ENCODE measurements at regions not wholly inside any gene's neighbourhood (a gene's known extent, or its start where the extent isn't known, plus 50 kb on each side); places are given as distances from the start of the nearest gene placed in this dataset.
"Not testable (repeated sequence)": the region's sequence is repeated elsewhere in the genome, so short reads cannot be mapped to it uniquely, and the experiment has no call there.

DNA sequence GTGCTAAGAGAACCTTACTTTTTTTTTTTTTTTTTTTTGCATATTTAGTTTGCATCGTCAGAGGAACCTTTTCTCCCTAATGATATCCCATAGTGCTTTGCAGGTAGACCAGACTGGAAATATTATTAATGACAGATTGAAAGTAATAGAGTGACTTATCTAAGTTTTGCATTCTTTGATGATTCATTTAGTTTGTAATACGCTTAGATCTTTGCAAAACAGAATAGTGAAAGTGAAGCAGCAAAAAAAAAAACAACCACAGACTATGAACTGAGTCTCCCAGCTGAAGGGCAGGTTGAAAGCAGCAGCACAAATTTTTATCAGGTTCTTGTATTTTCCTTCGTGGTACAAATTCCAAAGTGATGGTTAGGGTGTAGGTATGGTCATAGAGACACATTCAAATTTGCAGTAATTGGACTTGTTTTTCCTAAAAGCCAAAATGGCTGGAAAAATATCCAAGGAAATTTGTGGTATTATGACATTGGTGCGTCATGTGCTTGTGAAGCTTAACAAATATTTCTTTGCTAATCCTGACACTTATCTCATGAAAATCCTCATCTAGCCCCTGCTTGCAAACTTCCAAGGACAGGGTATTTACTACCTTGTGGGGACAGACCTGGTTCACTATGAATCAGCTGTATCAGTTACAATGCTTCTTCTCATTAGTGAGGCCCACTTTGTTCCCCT is 81.8 kb upstream of the CREB5 start:
- peak; percentile 21 for DNase-seq

DNA sequence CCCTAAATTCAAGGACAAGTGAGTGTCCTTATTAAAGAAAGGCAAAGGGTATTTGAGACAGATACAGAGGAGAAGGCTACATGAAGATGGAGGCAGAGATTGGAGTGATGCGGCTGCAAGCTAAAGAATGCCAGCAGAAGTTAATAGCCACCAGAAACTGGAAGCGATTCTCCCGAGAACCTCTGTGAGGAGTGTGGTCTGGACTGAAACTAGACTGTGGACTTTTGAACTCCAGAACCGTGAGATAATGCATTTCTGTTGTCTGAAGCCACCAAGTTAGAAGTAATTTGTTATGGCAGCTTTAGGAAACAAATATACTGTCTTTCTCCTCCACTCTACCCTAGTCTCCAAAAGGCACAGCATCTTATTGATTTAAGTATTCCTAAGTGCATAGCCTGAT is 80.3 kb upstream of the CREB5 start:
- no peak for DNase-seq

DNA sequence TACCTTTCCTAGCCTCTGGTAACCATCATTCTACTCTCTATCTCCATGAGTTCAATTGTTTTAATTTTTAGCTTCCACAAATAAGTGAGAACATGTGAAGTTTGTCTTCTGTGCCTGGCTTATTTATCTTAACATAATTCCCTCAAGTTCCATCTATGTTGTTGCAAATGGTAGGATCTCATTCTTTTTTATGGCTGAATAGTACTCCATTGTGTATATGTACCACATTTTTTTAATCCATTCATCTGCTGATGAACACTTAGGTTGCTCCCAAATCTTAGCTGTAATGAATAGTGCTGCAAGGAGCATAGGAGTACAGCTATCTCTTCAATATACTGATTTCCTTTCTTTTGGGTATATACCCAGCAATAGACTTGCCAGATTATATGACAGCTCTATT is 78.8 kb upstream of the CREB5 start:
- DNase-seq = not testable (repeated sequence)

DNA sequence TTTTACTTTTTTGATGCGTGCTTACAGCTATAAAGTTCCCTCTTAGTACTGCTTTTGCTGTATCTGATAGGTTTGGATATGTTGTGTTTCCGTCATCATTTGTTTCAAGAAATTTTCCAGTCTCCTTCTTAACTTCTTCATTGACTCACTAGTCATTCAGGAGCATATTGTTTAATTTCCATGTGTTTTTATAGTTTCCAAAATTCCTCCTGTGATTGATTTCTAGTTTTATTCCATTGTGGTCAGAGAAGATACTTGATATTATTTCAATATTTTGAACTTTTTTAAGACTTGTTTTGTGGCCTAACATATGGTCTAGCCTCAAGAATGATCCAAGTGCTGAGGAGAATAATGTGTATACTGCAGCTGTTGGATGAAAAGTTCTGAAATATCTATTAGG is 75.5 kb upstream of the CREB5 start:
- no peak for DNase-seq

DNA sequence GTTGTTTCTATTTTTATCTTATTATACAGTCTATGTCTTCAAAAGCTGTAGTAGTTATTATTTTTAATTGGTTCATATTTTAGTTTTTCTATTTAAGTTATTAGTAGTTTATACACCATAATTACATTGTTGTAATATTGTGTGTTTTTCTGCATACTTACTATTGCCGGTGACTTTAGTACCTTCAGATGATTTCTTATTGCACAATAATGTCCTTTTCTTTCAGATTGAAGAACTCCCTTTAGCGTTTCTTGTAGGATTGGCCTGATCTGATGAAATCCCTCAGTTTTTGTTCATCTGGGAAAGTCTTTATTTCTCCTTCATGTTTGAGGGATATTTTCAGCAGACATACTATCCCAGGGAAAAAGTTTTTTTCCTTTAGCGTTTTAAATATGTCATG is 74.3 kb upstream of the CREB5 start:
- no peak for DNase-seq

DNA sequence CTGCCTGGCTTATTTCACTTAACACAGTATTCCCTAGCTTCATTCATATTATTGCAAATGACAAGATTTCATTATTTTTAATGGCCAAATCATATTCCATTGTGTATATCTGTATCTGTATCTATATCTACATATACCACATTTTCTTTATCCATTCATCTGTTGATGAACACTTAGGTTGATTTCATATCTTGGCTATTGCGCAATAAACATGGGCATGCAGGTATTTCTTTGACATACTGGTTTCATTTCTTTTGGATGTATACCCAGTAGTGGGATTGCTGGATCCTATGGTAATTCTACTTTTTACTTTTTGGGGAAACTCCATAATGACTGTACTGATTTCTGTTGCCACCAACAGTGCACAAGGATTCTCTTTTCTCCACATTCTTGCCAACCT is 68.9 kb upstream of the CREB5 start:
- DNase-seq = no peak

DNA sequence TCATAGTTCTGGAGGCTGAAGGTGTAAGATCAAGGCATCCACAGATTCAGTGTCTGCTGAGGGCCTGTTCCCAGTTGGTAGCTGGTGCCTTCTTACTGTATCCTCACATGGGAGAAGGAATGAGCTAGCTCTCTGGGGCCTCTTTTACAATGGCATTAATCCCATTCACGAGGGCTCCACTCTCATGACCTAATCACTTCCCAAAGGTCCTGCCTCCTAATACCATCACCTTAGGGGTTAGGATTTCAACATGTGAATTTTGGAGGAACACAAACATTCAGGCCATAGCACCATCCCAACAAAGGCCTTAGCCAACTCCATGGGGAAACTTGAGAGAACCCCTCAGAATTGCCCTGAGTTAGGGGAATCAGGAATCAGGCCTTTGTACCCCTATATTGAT is 66.1 kb upstream of the CREB5 start:
- DNase-seq = no peak

DNA sequence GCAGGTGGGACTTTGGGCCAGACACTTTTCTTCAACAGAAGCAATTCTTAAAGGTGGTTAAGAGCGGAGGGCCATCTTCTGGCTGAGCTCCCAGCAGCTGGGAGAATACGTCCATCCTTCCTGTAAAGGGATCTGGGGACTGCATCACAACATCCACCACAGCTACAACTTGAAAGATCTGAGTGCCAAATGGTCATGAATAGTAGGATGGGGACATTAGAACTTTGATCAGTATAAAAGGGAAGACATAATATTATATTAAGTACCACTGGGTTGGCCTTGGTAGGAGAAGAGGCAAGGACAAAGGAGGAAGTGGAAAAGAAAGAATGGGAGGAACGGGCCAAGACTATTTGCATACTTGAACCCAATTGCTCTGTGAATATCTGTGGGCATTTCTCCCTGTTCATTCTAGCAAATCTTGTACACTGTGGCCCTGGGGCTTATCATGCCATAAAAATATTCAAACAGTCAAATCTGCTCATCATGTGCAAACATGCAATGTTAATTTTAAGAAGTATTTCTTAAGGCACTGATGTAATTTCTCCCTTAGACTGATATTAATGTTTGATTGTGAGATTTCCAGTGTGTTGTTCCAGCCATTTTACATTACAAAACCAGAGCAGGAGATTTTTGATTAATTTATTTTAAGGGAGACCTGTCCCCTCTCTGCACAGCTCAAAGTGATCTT is 65.5 kb upstream of the CREB5 start:
- no peak for DNase-seq

DNA sequence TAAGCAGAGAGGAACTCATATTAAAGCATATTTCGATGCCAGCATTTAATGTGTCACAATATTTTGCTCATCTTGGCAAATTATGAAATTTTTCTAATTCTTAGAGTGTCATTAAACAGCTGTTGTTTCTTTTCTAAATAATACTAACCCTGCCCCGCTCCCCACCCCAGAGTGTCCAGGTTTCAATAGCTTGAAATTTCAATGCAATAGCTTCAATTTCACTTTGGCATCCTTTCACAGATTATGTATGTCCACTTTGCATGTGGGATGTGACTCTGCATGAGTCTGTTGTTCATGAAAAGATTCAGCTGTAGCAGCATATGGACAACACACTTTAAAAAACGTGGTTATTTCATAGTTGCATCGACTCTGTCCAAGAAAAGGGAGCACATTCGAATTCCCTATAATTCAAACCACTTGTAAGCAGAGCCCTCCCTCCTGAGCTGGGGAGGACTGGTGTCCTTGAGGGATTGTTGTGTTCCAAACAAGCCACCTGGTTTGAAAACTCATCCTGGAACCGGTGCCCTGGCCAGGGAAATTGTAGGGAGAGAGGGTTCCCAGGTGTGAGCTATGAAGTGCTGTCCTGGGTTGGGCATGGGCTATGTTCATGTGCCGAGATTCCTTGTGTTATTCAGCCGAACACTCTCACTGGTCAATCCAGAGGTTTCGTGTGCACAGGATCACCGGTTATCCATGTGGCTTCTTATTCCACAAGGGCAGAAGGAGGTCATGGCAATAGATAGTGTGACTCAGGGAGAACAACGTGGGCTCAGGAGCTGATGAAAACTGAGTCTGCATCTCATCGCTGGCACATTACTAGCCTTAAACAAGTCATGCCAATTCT is 64.6 kb upstream of the CREB5 start:
- DNase-seq = no peak

DNA sequence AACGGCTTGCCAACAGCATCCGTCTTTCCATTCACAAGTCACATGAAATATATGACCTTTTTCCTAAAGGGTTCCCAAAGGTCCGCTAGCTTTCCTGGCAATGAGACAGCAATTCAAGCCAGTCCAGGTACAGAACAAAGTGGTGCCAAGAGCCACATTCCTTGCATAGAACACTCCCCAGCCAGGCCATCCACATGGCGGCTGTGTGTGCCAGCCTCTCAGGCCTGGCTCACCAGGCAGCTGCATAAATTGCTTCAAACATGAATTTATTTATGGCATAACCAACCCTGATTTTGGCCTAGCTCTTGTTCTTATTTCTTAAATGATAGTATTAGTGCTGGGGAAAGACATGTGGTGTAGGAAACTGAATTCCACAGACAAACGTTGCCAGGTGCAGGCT is 63.7 kb upstream of the CREB5 start:
- no peak for DNase-seq

DNA sequence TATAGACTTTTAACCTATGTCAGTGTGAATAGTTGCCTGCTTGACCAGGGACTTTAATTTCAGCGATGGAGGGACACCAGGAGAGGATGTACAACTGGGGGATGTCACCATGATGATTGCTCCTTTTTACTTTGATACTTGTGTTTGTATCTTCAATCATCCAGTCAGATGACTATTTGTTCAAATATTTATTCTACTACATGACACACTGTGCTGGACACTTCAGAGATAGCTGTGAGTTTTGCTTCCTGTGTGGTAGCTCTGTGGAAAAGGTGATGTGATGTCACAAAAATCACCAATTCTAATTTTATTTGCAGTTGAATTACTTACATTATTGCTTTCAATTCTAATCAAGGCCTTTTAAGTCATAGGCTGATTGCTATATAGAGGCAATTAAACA is 62.7 kb upstream of the CREB5 start:
- no peak for DNase-seq

DNA sequence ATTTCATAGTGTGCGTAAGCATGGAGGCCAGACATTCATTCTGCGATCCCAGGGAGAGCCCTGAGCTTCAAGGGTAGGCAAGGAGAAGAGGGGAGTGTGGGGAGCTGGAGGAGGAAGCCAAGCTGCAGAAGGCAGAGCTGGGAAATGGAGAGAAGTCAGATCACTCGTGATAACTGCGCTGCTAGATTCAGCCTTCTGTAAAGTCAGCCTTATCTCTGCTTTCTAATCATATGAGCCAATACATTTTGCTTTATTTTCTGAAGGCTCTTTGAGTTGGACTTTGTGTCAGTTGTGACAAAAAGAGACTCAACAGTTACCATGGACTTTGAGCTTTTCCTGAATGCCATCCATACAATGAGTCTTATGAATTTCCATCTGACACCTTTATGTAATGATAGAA is 61.7 kb upstream of the CREB5 start:
- DNase-seq = no peak

DNA sequence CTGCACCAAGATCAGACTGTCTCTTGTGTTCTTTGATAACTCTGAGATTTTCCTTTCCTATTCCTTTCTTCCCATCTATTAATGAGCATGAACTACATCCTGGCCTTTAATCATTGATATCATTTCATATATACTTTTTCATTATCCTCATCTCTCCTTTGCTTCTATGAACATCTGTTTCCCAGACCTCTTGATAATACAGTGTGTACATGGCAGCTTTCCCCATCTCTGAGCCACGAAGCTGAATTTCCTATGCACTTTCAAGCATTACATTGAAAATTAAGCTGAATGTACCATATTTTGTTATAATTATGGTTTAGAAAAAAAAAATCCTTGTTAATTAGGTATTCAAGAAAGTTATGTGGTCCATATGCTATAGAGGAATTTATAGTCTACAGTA is 60.9 kb upstream of the CREB5 start:
- DNase-seq = no peak

DNA sequence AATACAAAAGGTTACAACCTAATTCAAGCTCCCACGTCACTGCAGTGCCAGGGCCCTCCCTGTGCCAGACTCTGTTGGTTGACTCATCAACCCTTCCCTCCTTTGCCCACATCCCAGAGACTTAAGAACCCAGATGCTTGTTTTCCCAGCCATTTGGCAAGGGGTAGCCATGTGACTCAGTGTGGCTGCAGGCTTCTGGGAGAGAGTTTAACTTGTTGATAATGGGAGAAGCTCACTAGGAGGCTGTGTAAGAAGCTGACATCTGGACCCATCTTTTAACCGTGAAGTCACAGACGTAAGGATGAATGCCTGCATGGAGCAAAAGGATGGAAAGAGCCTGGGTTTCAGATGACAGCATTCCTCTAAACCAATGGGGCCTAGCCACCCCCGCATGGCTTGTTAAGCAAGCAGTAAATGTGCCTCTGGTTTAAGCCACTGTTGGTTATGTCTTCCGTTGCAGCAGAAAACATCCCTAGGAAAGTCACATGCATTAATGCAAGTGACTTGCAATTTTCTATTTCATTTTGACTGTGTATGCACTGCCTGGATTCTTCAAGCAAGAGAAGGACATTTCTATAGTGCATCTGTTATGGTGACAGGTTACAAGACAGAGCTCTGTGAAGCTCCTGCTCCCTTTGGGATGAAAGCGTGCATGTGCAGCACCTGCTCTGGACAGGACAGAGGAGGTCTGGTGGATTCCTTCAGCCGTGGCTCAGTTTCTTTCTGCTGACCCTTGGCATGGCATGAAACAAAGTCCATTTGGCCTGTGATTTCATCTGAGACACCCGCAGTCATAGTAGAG is 57.5 kb upstream of the CREB5 start:
- no peak for DNase-seq

DNA sequence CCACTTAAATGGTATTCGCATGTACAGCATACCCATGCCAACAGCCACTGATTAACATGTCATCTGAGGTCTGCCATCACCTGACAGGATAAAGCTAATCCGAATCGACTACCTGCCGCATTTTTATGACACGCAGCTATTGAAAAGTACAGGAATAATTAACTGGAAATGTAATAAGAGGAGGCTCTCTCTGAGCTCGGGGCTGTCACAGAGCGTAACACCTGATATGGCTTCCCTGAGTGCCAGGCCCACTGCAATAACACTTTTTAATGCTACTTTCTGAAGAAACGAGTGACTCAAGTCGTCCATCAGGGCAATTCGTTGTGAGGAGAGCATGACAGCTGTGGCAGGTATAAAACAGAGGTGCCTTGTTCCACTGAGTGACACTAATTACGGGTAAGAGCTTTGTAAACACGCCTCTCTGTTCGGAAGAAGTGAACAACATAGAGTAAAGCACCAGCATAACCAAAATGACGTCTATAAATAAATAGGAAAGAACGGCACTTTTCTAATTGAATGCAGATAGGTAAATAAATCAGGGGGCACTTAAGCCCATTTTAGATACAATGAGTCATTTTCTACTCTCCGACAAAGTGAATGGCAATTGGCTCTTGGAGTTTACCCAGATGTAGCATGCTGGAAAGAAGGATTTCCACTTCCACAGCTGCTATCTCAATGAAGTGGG is 56.5 kb upstream of the CREB5 start:
- DNase-seq = no peak

DNA sequence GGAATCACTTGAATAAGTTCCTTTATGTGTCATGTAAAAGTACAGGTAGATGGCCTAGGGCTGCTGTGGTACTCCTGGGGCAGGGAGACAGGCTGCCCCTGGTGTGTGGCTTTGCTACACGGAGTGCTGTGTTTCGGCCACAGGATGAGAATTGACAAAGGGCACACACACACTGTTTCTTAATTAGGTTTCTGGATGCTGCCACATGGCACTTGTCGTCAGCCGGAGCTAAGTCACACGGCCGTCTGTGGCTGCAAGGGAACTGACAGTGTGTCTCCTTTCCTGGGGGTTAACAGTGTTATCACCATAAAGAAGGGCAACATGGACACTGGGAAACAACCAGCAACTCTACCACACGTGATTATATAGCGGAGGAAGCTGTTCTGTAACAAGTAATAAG is 55.7 kb upstream of the CREB5 start:
- DNase-seq = no peak

DNA sequence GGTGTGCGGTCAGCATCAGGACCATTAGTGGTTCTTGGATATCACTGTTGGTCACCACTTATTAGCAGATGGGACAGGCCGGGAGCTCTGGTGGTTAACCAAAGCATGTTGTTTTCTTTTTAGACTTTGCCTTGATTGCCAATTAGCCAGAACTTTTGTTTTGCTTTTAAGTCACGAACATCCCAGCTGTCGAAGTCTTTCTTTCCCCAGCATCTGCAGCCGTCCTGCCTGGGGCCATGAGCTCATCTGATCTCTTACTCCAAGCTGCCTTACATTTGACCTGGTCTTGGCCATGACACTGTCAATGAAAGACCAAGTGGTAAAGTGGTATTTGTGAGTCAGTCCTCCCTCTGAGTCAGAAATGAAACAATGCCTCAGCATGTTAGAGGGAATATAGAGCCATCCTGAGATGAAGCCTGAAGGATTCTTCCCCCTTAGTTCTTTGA is 53.9 kb upstream of the CREB5 start:
- DNase-seq = no peak

DNA sequence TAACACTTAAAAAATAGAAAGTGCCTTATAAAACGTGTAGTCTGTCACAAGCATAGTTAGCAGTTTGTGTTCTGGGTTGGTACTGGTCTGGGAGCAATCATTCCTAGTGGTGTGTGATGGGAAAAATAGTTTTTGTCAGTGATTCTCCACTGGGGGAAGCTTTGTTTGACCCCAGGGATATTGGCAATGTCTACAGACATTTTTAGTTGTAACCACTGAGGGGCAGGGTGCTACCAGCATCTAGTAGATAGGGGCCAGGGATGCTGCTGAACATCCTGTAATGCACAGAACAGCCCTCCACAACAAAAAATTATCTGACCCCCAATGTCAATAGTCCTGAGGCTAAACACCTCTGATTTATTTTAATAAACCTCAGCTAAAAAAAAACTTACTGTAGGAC is 51.6 kb upstream of the CREB5 start:
- no peak for DNase-seq

DNA sequence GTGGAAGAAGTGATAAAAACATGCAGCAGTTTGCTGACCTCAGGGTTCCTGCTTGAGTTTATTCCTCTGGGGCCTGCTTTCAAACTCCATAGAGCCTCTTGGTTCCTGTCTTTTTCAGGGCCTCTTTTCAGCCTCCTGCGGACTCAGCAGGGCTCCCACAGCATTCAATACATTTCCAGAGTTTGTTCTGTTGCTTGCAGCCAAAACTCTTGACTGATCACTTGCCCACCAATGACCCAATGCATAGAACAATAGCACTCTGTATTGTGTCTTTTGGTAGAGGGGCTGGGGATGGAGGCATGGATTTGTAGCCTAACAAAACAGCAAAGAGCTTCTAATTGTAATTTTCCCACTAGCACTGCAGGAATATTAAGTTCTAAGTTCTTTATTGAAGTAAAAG is 50.8 kb upstream of the CREB5 start:
- no peak for DNase-seq

DNA sequence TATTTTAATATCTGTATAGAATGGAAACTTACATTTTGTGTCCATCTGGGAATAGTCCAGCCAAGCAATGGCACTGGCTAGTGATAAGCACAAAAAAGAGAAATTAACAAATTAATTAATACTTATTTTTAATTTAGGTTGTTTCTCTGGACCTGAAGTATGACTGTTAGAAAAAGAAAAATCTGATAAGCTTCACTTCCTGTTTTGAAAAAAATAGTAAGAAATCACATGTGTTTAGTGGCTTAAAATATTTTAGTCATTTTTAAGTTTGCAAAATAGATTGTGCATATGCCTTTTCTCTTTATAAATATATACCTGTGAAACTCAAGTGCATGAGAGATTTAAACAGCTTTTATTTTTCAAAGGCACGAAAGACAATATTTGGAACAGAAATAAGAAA is 50.1 kb upstream of the CREB5 start:
- DNase-seq = no peak
